PFSK-1 (cell line): ENCODE measurements at regions not wholly inside any gene's neighbourhood (a gene's known extent, or its start where the extent isn't known, plus 50 kb on each side); places are given as distances from the start of the nearest gene placed in this dataset.

ENCODE experiments used
- POLR2AphosphoS5 ChIP-seq: IDR thresholded peaks from 2 replicates; pipeline ENCODE4 v1.6.1; 2012; ENCODE audit warnings: low read depth, mild to moderate bottlenecking, control low read depth, low read length, moderate library complexity
- REST ChIP-seq, 2 experiments: IDR thresholded peaks; 2 replicates each; pipeline versions ENCODE4 v1.6.1 to v1.8.0; 2011 to 2012; ENCODE audit warnings: low read depth in 2 of 2, low read length in 2 of 2, control low read depth in 1 of 2, inconsistent platforms in 1 of 2, mild to moderate bottlenecking in 1 of 2, moderate library complexity in 1 of 2; ENCODE audit not compliant: insufficient read depth in 1 of 2
- SIN3A ChIP-seq: IDR thresholded peaks from 2 replicates; pipeline ENCODE4 v1.6.1; 2012; ENCODE audit warnings: mild to moderate bottlenecking, low read length, moderate library complexity, borderline replicate concordance; ENCODE audit not compliant: insufficient read depth
- TAF1 ChIP-seq: IDR thresholded peaks from 2 replicates; pipeline ENCODE4 v1.6.1; 2012; ENCODE audit warnings: low read length, control low read depth, borderline replicate concordance; ENCODE audit not compliant: insufficient read depth

GRCh38 chr4:126821152-126821551 is 811.6 kb upstream of the INTU start:
- TF ChIP-seq TAF1 (no peak), POLR2AphosphoS5 (no peak), SIN3A (no peak), REST (IDR thresholded peaks at IDR 0.05; ENCODE audit: insufficient read depth in 1 of 2, low read depth in 2 of 2, low read length in 2 of 2) (no peak)
